Stimulated activated CD4-positive, alpha-beta T cell treated with anti-CD3 and anti-CD28 coated beads, Interleukin-1b, Interleukin-23, amount 100 ng/mL, for 24 hours (primary cell): ENCODE measurements at regions not wholly inside any gene's neighbourhood (a gene's known extent, or its start where the extent isn't known, plus 50 kb on each side); places are given as distances from the start of the nearest gene placed in this dataset.
"Not testable (repeated sequence)": the region's sequence is repeated elsewhere in the genome, so short reads cannot be mapped to it uniquely, and the experiment has no call there.

Experiments
- DNase-seq, 4 experiments: peaks; one replicate each; pipeline ENCODE4 v3.0.0-alpha.2; 2020; ENCODE audit warnings: low read depth in 4 of 4, low spot score in 1 of 4

GRCh38 chr12:59158066-59158465, 237.8 kb upstream of the LRIG3 start:
- no peak for DNase-seq

DNA sequence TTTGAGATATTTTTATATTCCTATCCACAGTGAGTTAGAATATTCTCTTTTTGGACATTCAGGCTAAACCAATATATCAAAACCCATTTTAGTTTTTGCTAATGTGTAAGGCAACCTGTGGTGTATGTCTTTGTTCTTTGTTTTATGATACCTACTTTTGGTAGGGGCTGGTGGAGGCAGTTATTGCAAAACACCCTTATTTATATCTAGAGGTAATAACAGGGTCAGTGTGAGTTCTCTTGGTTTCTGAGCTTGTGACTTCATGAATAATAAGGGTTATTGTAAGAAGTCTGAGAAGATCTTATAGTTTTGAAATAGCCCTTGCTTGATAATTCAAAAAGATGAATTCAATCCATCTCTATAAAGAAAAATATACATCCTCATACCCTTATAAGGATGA, 235.1 kb upstream of the LRIG3 start:
- no peak for DNase-seq

DNA sequence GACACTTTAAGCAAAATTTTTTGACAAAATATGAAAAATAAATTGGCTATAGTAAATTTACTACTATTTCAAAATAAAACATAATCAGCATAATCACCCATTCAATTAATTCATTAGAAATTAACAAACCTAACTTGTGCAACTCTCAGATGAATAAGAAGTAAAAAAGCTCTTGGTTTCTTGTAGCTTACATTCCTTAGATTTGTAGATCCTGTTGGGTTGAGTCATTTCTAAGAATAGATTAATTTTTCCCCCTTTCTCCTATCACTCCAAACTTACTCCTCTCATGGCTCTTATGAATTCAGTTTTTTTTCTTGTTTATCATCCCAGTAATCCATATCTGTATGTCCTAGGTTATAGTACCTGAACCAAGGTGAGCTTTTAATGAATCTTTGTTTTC, 230.9 kb upstream of the LRIG3 start:
- no peak for DNase-seq

- no peak for DNase-seq
These were observed 229.8 kb upstream of the LRIG3 start for GRCh38 chr12:59149995-59150642.

- no peak for DNase-seq
These were observed 227.5 kb upstream of the LRIG3 start for GRCh38 chr12:59147791-59148190.

- no peak for DNase-seq
These were observed 222.0 kb upstream of the LRIG3 start for GRCh38 chr12:59142183-59142790.

DNA sequence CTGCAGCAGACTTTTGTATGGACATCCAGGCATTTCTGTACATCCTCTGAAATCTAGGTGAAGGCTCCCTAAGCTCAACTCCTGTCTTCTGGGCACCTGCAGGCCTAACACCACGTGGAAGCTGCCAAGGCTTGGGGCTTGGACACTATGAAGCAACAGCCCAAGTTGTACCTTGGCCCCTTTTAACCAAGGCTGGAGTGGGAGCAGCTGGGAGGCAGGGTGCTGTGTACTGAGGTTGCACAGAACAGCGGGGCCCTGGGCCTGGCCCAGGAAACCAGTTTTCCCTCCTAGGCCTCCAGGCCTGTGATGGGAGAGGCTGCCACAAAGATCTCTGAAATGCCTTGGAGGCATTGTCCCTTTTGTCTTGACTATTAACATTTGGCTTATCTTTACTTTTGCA, 214.4 kb upstream of the LRIG3 start:
- DNase-seq, result no peak

DNA sequence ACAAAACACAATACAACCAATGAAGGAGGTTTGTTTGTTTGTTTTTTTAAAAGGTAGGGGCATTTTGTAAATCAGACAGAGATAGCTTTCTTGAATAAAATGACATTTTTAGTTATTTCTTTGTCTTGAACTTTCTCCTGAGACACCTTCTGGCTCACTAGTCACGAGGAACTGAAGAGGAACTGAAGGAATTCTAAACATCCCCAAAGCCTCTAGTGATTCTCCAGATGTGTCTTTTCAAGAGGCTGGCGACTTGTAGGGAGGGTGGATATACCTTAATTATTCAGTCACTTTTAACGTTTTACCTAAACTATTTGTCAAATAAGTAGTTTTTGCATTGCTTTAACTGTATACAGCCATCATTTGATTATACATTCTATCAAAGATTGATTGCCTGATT, 211.2 kb upstream of the LRIG3 start:
- no peak for DNase-seq

DNA sequence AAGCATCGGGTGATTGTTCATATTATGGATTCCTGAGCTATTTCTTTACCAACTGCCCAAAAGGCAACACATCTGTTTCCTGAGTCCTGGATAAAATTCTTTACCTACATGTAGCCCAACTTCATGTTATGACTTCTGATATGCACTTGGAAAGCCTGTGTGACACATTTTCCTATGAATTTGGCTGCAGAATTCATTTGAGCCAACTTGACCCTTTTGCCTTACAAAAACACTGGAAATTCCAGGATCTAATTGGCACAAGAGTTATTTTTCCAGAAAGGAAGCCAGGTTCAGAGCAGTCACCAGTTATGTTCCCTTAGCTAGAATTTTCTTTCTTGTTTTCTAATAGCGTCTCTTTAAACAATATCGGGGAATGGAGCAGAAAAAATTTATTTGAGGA, 202.5 kb upstream of the LRIG3 start:
- DNase-seq, result no peak

DNA sequence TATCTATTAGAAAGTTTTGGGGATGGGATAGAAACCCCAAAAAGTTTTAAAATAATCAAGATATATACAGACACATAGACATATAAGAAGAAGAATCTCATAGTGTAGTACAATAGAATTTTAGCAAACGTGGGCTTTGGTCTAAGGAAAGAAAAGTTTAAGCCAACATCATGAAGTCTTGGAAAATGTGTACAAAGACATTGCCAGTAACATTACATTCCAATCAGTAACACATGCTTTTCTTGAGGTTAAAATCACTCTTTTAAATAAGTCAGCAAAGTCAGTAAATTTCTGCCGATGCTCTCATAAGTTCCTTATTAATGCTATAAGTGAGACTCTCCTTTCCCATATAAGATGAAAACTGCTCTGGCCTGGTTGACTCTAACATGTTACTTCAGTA, 201.1 kb upstream of the LRIG3 start:
- DNase-seq, result no peak

DNA sequence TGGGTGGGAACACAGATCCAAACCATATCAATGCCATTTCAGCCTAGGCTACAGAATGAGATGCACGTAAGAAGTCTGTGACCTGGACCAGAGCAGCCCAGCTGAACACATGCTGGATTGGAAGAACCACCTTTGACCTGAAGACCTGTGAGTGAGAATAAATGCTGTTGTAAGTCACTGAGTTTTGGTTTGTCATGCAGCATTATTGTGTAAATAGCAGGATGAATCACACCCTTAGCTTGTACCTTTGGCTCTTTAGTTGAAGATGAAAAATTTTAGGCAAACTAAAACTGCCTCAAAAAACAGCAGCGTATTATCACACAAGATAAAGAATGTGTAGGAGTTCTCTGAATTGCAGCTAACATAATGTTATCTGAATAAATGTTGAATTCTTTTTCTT, 199.4 kb upstream of the LRIG3 start:
- no peak for DNase-seq

- no peak for DNase-seq
These were observed 198.1 kb upstream of the LRIG3 start for GRCh38 chr12:59118356-59118755.

GRCh38 chr12:59115995-59116394, 195.7 kb upstream of the LRIG3 start:
- no peak for DNase-seq

- no peak for DNase-seq
These were observed 195.2 kb upstream of the LRIG3 start for GRCh38 chr12:59115526-59115925.

GRCh38 chr12:59113831-59114615, 193.7 kb upstream of the LRIG3 start:
- peak in 3 of 4 experiments; percentile 6 to 23 (median 19) for DNase-seq

GRCh38 chr12:59111851-59112250, 191.5 kb upstream of the LRIG3 start:
- no peak for DNase-seq

DNA sequence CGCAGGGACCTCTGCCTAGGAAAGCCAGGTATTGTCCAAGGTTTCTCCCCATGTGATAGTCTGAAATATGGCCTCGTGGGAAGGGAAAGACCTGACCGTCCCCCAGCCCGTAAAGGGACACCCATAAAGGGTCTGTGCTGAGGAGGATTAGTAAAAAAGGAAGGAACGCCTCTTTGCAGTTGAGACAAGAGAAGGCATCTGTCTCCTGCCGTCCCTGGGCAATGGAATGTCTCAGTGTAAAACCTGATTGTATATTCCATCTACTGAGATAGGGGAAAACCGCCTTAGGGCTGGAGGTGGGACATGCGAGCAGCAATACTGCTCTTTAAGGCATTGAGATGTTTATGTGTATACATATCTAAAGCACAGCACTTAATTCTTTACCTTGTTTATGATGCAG, 188.2 kb upstream of the LRIG3 start:
- DNase-seq, result not testable (repeated sequence)

GRCh38 chr12:59100585-59100984, 180.3 kb upstream of the LRIG3 start:
- DNase-seq, result no peak

DNA sequence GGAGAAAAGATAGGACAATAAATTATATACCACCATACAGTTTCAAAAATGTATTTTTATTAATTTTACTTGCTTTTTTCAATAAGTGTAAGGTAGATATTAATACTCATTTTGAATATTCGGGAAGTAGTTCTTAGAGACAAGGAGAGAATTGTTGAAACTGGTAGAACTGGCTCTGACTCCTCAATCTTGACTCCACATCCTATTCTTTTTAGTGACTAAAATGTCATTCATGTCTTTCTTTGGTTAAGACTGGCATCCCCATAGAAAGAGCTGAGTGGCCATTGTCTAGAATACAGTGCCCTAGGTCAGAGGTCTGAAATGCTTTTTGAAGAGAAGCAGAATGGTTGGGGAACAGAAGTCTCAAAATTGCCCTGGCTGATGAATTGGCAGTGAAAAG, 177.6 kb upstream of the LRIG3 start:
- DNase-seq, result no peak

DNA sequence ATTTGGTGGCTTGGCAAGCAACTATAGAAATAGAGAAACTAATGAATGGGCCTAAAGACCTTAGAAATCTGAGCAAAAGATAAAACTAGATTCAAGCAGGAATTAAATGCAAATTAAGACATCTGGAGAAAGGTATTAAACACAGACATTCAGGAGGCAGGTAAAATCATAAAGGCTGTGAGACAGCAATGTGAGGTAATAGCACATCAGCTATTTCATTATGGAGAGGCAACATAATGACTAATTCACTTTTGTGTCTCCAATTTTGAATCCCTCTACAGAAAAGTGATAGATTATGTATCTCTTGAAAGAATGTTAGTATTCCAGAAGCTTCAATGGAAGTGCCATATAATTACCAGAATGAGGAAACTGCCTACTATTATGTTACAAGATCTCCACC, 175.9 kb upstream of the LRIG3 start:
- DNase-seq, result no peak

DNA sequence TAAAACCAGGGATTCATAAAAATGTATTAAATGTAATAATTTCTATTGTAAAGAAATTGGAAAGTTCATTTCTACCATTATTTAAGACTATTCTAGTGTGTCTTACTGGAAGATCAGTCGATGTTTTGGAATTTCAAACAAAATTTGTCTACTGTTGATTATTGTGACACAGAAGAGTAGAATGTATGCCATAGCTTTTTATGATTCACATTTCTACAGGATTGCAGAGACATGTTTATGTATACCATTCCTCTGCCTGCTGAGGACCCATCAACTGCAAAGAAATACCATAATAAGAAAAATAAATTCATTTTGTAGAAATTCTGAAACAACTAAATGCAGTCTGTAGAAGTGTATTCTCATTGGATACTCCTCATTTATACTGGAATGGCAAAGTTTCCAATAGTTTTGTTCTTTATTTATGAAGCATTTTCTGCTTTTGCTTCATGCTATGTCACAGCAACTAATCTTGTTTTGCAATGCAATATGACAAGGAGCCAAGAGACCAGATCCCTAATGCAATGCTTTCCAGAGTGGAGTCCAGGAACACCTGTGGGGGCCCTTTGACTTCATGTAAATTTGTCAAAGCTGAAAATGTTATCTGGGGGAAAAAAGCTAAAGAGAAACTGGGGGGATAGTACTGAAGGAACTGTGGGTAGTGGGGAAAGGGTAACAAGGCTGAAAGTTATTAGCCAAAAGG, 172.9 kb upstream of the LRIG3 start:
- no peak for DNase-seq

- DNase-seq, result no peak
These were observed 168.4 kb upstream of the LRIG3 start for GRCh38 chr12:59088673-59089072.
